Loucy (cell line): ENCODE measurements at regions not wholly inside any gene's neighbourhood (a gene's known extent, or its start where the extent isn't known, plus 50 kb on each side); places are given as distances from the start of the nearest gene placed in this dataset.
"Not testable (repeated sequence)": the region's sequence is repeated elsewhere in the genome, so short reads cannot be mapped to it uniquely, and the experiment has no call there.

Experiments
- H2AFZ ChIP-seq: fragments of 200-600 bp; sonication (generic); 2 replicates; pipeline ENCODE4 v1.6.0; 2016; ENCODE audit warnings: antibody characterized with exemption, mild to moderate bottlenecking, low read length, moderate library complexity
- H3F3A ChIP-seq: fragments of 200-600 bp; 2 replicates; pipeline ENCODE4 v1.6.0; 2016; ENCODE audit warnings: antibody characterized with exemption, low read depth, mild to moderate bottlenecking
- H3K27me3 ChIP-seq: fragments of 200-600 bp; sonication (generic); 2 replicates; pipeline ENCODE4 v1.6.1; 2014; ENCODE audit warnings: low read length, mild to moderate bottlenecking; ENCODE audit not compliant: insufficient read depth, poor library complexity, severe bottlenecking
- H3K36me3 ChIP-seq: fragments of 200-600 bp; sonication (generic); 2 replicates; pipeline ENCODE4 v1.6.1; 2016; ENCODE audit warnings: low read length; ENCODE audit not compliant: insufficient read depth
- H3K4me1 ChIP-seq: fragments of 200-600 bp; sonication (generic); 2 replicates; pipeline ENCODE4 v1.5.1; 2014; ENCODE audit warnings: low read length, mild to moderate bottlenecking; ENCODE audit not compliant: insufficient read depth, poor library complexity, severe bottlenecking
- H3K4me2 ChIP-seq: fragments of 200-600 bp; sonication (generic); 2 replicates; pipeline ENCODE4 v1.6.0; 2014; ENCODE audit warnings: antibody characterized with exemption, low read length, low read depth, mild to moderate bottlenecking; ENCODE audit not compliant: poor library complexity, severe bottlenecking
- H3K4me3 ChIP-seq: fragments of 200-600 bp; sonication (generic); 2 replicates; pipeline ENCODE4 v1.5.1; 2014; ENCODE audit warnings: low read length, mild to moderate bottlenecking, mixed read lengths; ENCODE audit not compliant: poor library complexity, severe bottlenecking
- H3K79me2 ChIP-seq: fragments of 200-600 bp; sonication (generic); 2 replicates; pipeline ENCODE4 v1.6.1; 2014; ENCODE audit warnings: low read length; ENCODE audit not compliant: insufficient read depth
- H3K9ac ChIP-seq: fragments of 200-600 bp; sonication (generic); 2 replicates; pipeline ENCODE4 v1.6.0; 2014; ENCODE audit warnings: mild to moderate bottlenecking, low read depth, low read length, moderate library complexity; ENCODE audit not compliant: poor library complexity, severe bottlenecking
- H3K9me2 ChIP-seq: fragments of 200-600 bp; sonication (generic); replicated peaks from 2 replicates; pipeline ENCODE4 v1.6.1; 2016; ENCODE audit warnings: low read depth, low read length, mixed read lengths
- H3K9me3 ChIP-seq: fragments of 200-600 bp; sonication (generic); 2 replicates; pipeline ENCODE4 v1.6.1; 2014; ENCODE audit warnings: mild to moderate bottlenecking, antibody characterized with exemption, low read length, low read depth; ENCODE audit not compliant: insufficient read depth
- H4K20me1 ChIP-seq: fragments of 200-600 bp; sonication (generic); 2 replicates; pipeline ENCODE4 v1.6.0; 2014; ENCODE audit warnings: antibody characterized with exemption, low read length, mild to moderate bottlenecking; ENCODE audit not compliant: insufficient read depth, poor library complexity, severe bottlenecking

- H3K9me2 ChIP-seq, H4K20me1 ChIP-seq, H3K4me2 ChIP-seq, H3F3A ChIP-seq, H3K9me3 ChIP-seq, H3K36me3 ChIP-seq, H3K9ac ChIP-seq, H3K27me3 ChIP-seq, H2AFZ ChIP-seq, H3K79me2 ChIP-seq, H3K4me3 ChIP-seq, H3K4me1 ChIP-seq: not testable (repeated sequence)
These were observed 131.9 kb upstream of the NBPF9 start for GRCh38 chr1:149234926-149235914.

- not testable (repeated sequence) for H3K27me3 ChIP-seq, H3K4me2 ChIP-seq, H4K20me1 ChIP-seq, H3K36me3 ChIP-seq, H3K9me2 ChIP-seq, H3K4me3 ChIP-seq, H3K4me1 ChIP-seq, H2AFZ ChIP-seq, H3F3A ChIP-seq, H3K9ac ChIP-seq, H3K9me3 ChIP-seq, H3K79me2 ChIP-seq
These were observed 134.2 kb upstream of the NBPF9 start for GRCh38 chr1:149237515-149237914.

- not testable (repeated sequence) for H4K20me1 ChIP-seq, H3F3A ChIP-seq, H3K4me2 ChIP-seq, H3K9me2 ChIP-seq, H3K27me3 ChIP-seq, H2AFZ ChIP-seq, H3K9me3 ChIP-seq, H3K4me1 ChIP-seq, H3K4me3 ChIP-seq, H3K9ac ChIP-seq, H3K36me3 ChIP-seq, H3K79me2 ChIP-seq
These were observed 136.7 kb upstream of the NBPF9 start for GRCh38 chr1:149239897-149240508.

- H3K36me3 ChIP-seq, H3K9me3 ChIP-seq, H3K4me1 ChIP-seq, H3K9me2 ChIP-seq, H3K4me2 ChIP-seq, H3K27me3 ChIP-seq, H3K4me3 ChIP-seq, H4K20me1 ChIP-seq, H3K79me2 ChIP-seq, H3F3A ChIP-seq, H2AFZ ChIP-seq, H3K9ac ChIP-seq: not testable (repeated sequence)
These were observed 137.2 kb upstream of the NBPF9 start for GRCh38 chr1:149240530-149240929.

- not testable (repeated sequence) for H3K36me3 ChIP-seq, H3K9ac ChIP-seq, H3K4me3 ChIP-seq, H3K9me3 ChIP-seq, H3K4me1 ChIP-seq, H3K27me3 ChIP-seq, H3F3A ChIP-seq, H3K4me2 ChIP-seq, H3K9me2 ChIP-seq, H2AFZ ChIP-seq, H4K20me1 ChIP-seq, H3K79me2 ChIP-seq
These were observed 137.9 kb upstream of the NBPF9 start for GRCh38 chr1:149241272-149241671.

GRCh38 chr1:149243572-149243971 is 140.2 kb upstream of the NBPF9 start:
- H3K79me2 ChIP-seq, H3K9me3 ChIP-seq, H2AFZ ChIP-seq, H3K4me2 ChIP-seq, H3K9me2 ChIP-seq, H4K20me1 ChIP-seq, H3K4me3 ChIP-seq, H3K4me1 ChIP-seq, H3K36me3 ChIP-seq, H3K9ac ChIP-seq, H3K27me3 ChIP-seq, H3F3A ChIP-seq: not testable (repeated sequence)

GRCh38 chr1:149244621-149245020 is 141.3 kb upstream of the NBPF9 start:
- not testable (repeated sequence) for H3K27me3 ChIP-seq, H3K9me3 ChIP-seq, H3K9me2 ChIP-seq, H3K9ac ChIP-seq, H3K4me1 ChIP-seq, H3K36me3 ChIP-seq, H4K20me1 ChIP-seq, H3K79me2 ChIP-seq, H2AFZ ChIP-seq, H3F3A ChIP-seq, H3K4me2 ChIP-seq, H3K4me3 ChIP-seq
